ENCODE measurements at regions not wholly inside any gene's neighbourhood (a gene's known extent, or its start where the extent isn't known, plus 50 kb on each side); places are given as distances from the start of the nearest gene placed in this dataset.

GRCh38 chr6:94464018-94464510 lies 1044.7 kb upstream of the EPHA7 start:
- intact Hi-C loops (cut with DNase I; ENCODE audit: low total_unique reads): no loop called here
- WGBS, 2 donors: 37 to 48% methylated on average over 3 of the region's 3 CpGs

GRCh38 chr6:94463306-94463705 lies 1043.9 kb upstream of the EPHA7 start:
- H3K27ac ChIP-seq: no peak overlapping the region
- no peaks in the 10 kb centered on the region for H3K36me3 ChIP-seq (ENCODE audit: low read depth, missing control alignments)
- H3K4me1 ChIP-seq: no peaks in the 10 kb centered on the region
- H3K4me3 ChIP-seq: no peak overlapping the region
- intact Hi-C loops (cut with DNase I; ENCODE audit: low total_unique reads): no loop called here
- TF ChIP-seq CTCF (IDR thresholded peaks at IDR 0.05): no peak
- WGBS, 2 donors: 81 to 100% methylated on average over 1 of the region's 1 CpG
- no peak for DNase-seq
- H3K9me3 ChIP-seq: no peaks in the 10 kb centered on the region
- H3K27me3 ChIP-seq: no peaks in the 10 kb centered on the region

More at GRCh38 chr6:94464018-94464510, 1044.7 kb upstream of the EPHA7 start:
- Histone ChIP-seq H3K27me3 (no peaks in the 10 kb centered on the region), H3K4me3 (no peak overlapping the region), H3K27ac (no peak overlapping the region), H3K4me1 (no peaks in the 10 kb centered on the region), H3K36me3 (ENCODE audit: low read depth, missing control alignments) (no peaks in the 10 kb centered on the region), H3K9me3 (no peaks in the 10 kb centered on the region)
- no peak for DNase-seq
- TF ChIP-seq POLR2A (IDR thresholded peaks at IDR 0.05) (no peak), CTCF (IDR thresholded peaks at IDR 0.05) (no peak)

GRCh38 chr6:94462231-94462630 lies 1042.9 kb upstream of the EPHA7 start:
- no peak overlapping the region for H3K4me3 ChIP-seq
- no peaks in the 10 kb centered on the region for H3K27me3 ChIP-seq
- TF ChIP-seq POLR2A (IDR thresholded peaks at IDR 0.05): no peak
- TF ChIP-seq CTCF (IDR thresholded peaks at IDR 0.05): no peak
- no peak for DNase-seq
- H3K36me3 ChIP-seq (ENCODE audit: low read depth, missing control alignments): no peaks in the 10 kb centered on the region
- H3K9me3 ChIP-seq: no peaks in the 10 kb centered on the region
- intact Hi-C loops (cut with DNase I; ENCODE audit: low total_unique reads): no loop called here
- H3K27ac ChIP-seq: no peak overlapping the region
- no peaks in the 10 kb centered on the region for H3K4me1 ChIP-seq

- TF ChIP-seq CTCF (IDR thresholded peaks at IDR 0.05): no peak
- no peak for TF ChIP-seq POLR2A (IDR thresholded peaks at IDR 0.05)
- H3K27ac ChIP-seq: no peak overlapping the region
- WGBS, 2 donors: 51 to 71% methylated on average over 2 of the region's 2 CpGs
- no peak for DNase-seq
- H3K9me3 ChIP-seq: no peaks in the 10 kb centered on the region
- no peaks in the 10 kb centered on the region for H3K4me1 ChIP-seq
- no peak overlapping the region for H3K4me3 ChIP-seq
- no peaks in the 10 kb centered on the region for H3K27me3 ChIP-seq
- intact Hi-C loops (cut with DNase I; ENCODE audit: low total_unique reads): no loop called here
- H3K36me3 ChIP-seq (ENCODE audit: low read depth, missing control alignments): no peaks in the 10 kb centered on the region
Measured at GRCh38 chr6:94456266-94456665, 1036.9 kb upstream of the EPHA7 start.

- 45 to 48% methylated on average over 2 of the region's 2 CpGs for WGBS, 2 donors
- H3K27me3 ChIP-seq: no peaks in the 10 kb centered on the region
- H3K4me1 ChIP-seq: no peaks in the 10 kb centered on the region
- H3K4me3 ChIP-seq: no peak overlapping the region
- H3K27ac ChIP-seq: no peak overlapping the region
- no peaks in the 10 kb centered on the region for H3K36me3 ChIP-seq (ENCODE audit: low read depth, missing control alignments)
- no peak for DNase-seq
- intact Hi-C loops (cut with DNase I; ENCODE audit: low total_unique reads): no loop called here
- no peak for TF ChIP-seq POLR2A (IDR thresholded peaks at IDR 0.05)
- no peak for TF ChIP-seq CTCF (IDR thresholded peaks at IDR 0.05)
- H3K9me3 ChIP-seq: no peaks in the 10 kb centered on the region
Measured at GRCh38 chr6:94454231-94454630, 1034.9 kb upstream of the EPHA7 start.
